Loucy (cell line): ENCODE measurements at regions not wholly inside any gene's neighbourhood (a gene's known extent, or its start where the extent isn't known, plus 50 kb on each side); places are given as distances from the start of the nearest gene placed in this dataset.

Experiments
- H2AFZ ChIP-seq: fragments of 200-600 bp; sonication (generic); 2 replicates; pipeline ENCODE4 v1.6.0; 2016; ENCODE audit warnings: antibody characterized with exemption, mild to moderate bottlenecking, low read length, moderate library complexity
- H3F3A ChIP-seq: fragments of 200-600 bp; 2 replicates; pipeline ENCODE4 v1.6.0; 2016; ENCODE audit warnings: antibody characterized with exemption, low read depth, mild to moderate bottlenecking
- H3K27me3 ChIP-seq: fragments of 200-600 bp; sonication (generic); 2 replicates; pipeline ENCODE4 v1.6.1; 2014; ENCODE audit warnings: low read length, mild to moderate bottlenecking; ENCODE audit not compliant: insufficient read depth, poor library complexity, severe bottlenecking
- H3K36me3 ChIP-seq: fragments of 200-600 bp; sonication (generic); 2 replicates; pipeline ENCODE4 v1.6.1; 2016; ENCODE audit warnings: low read length; ENCODE audit not compliant: insufficient read depth
- H3K4me1 ChIP-seq: fragments of 200-600 bp; sonication (generic); 2 replicates; pipeline ENCODE4 v1.5.1; 2014; ENCODE audit warnings: low read length, mild to moderate bottlenecking; ENCODE audit not compliant: insufficient read depth, poor library complexity, severe bottlenecking
- H3K4me2 ChIP-seq: fragments of 200-600 bp; sonication (generic); 2 replicates; pipeline ENCODE4 v1.6.0; 2014; ENCODE audit warnings: antibody characterized with exemption, low read length, low read depth, mild to moderate bottlenecking; ENCODE audit not compliant: poor library complexity, severe bottlenecking
- H3K4me3 ChIP-seq: fragments of 200-600 bp; sonication (generic); 2 replicates; pipeline ENCODE4 v1.5.1; 2014; ENCODE audit warnings: low read length, mild to moderate bottlenecking, mixed read lengths; ENCODE audit not compliant: poor library complexity, severe bottlenecking
- H3K79me2 ChIP-seq: fragments of 200-600 bp; sonication (generic); 2 replicates; pipeline ENCODE4 v1.6.1; 2014; ENCODE audit warnings: low read length; ENCODE audit not compliant: insufficient read depth
- H3K9ac ChIP-seq: fragments of 200-600 bp; sonication (generic); 2 replicates; pipeline ENCODE4 v1.6.0; 2014; ENCODE audit warnings: mild to moderate bottlenecking, low read depth, low read length, moderate library complexity; ENCODE audit not compliant: poor library complexity, severe bottlenecking
- H3K9me2 ChIP-seq: fragments of 200-600 bp; sonication (generic); replicated peaks from 2 replicates; pipeline ENCODE4 v1.6.1; 2016; ENCODE audit warnings: low read depth, low read length, mixed read lengths
- H3K9me3 ChIP-seq: fragments of 200-600 bp; sonication (generic); 2 replicates; pipeline ENCODE4 v1.6.1; 2014; ENCODE audit warnings: mild to moderate bottlenecking, antibody characterized with exemption, low read length, low read depth; ENCODE audit not compliant: insufficient read depth
- H4K20me1 ChIP-seq: fragments of 200-600 bp; sonication (generic); 2 replicates; pipeline ENCODE4 v1.6.0; 2014; ENCODE audit warnings: antibody characterized with exemption, low read length, mild to moderate bottlenecking; ENCODE audit not compliant: insufficient read depth, poor library complexity, severe bottlenecking
- EZH2phosphoT487 ChIP-seq: fragments of 200-600 bp; IDR thresholded peaks from 2 replicates; pipeline ENCODE4 v1.6.1; 2018; ENCODE audit warnings: antibody characterized with exemption, mild to moderate bottlenecking, moderate library complexity, borderline replicate concordance
- TF ChIP-seq, protein P1 (sequence below): fragments of 200-600 bp; sonication (generic); conservative IDR thresholded peaks from 2 replicates; pipeline ENCODE4 v1.5.1; 2014; ENCODE audit warnings: mild to moderate bottlenecking, antibody characterized with exemption, low read length

DNA sequence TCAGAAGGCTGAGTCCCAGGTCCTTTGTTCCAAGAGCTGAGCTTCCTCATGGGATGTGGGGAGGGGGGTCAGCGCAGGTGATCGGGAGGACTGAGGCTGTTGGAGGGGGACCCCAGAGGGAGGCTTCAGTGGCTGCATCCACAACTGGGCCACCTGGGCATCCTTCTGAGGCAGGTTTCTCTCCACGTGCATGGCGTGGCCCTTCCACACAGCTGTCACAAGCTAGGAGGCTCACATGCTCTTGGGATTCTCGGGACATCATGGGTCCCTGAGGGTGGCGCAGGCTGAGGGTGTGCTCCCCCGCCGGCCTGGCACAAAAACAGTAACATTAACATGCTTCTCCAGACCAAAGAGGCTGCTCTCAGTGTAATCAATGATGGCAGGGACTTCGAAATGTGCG, 229.6 kb upstream of the AJAP1 start:
- H3K9ac ChIP-seq = no peak overlapping the region
- no peak overlapping the region for H3K4me3 ChIP-seq
- no peaks in the 10 kb centered on the region for H3K9me2 ChIP-seq
- H2AFZ ChIP-seq = no peak overlapping the region
- no peaks in the 10 kb centered on the region for H3K4me1 ChIP-seq
- no peaks in the 10 kb centered on the region for H3K27me3 ChIP-seq
- no peaks in the 10 kb centered on the region for H4K20me1 ChIP-seq
- no peaks in the 10 kb centered on the region for H3K36me3 ChIP-seq
- no peaks in the 10 kb centered on the region for H3F3A ChIP-seq
- no peak overlapping the region for H3K4me2 ChIP-seq
- peaks cover 16% of the 10 kb centered on the region; the same call in 1 of the 2 replicates for H3K9me3 ChIP-seq
- no peaks in the 10 kb centered on the region for H3K79me2 ChIP-seq
- TF ChIP-seq, protein P1, sequence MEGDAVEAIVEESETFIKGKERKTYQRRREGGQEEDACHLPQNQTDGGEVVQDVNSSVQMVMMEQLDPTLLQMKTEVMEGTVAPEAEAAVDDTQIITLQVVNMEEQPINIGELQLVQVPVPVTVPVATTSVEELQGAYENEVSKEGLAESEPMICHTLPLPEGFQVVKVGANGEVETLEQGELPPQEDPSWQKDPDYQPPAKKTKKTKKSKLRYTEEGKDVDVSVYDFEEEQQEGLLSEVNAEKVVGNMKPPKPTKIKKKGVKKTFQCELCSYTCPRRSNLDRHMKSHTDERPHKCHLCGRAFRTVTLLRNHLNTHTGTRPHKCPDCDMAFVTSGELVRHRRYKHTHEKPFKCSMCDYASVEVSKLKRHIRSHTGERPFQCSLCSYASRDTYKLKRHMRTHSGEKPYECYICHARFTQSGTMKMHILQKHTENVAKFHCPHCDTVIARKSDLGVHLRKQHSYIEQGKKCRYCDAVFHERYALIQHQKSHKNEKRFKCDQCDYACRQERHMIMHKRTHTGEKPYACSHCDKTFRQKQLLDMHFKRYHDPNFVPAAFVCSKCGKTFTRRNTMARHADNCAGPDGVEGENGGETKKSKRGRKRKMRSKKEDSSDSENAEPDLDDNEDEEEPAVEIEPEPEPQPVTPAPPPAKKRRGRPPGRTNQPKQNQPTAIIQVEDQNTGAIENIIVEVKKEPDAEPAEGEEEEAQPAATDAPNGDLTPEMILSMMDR = no peak
- no peak for TF ChIP-seq EZH2phosphoT487

DNA sequence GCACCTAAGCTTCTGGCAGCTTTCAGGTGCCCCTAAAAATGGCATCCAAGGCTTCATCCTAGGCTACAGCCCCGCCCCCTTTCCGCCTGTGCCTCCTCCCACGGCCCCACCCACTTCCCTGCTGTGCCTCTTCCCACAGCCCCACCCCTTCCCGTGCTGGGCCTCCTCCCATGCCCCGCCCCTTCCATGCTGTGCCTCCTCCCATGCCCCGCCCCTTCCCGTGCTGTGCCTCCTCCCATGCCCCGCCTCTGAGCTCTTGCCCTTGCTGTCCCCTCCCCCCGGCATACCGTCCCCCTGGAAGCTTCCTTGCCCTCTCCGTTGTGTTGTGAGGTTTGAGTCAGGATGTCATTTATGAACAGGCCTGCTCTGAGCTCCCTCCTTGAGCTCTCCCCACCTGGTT, 228.5 kb upstream of the AJAP1 start:
- Histone ChIP-seq H3K79me2 (no peaks in the 10 kb centered on the region), H2AFZ (no peak overlapping the region), H3K4me2 (no peak overlapping the region), H3K9me3 (peaks cover 13% of the 10 kb centered on the region; the same call in 1 of the 2 replicates), H3K36me3 (no peaks in the 10 kb centered on the region), H3K4me3 (no peak overlapping the region), H3K9ac (no peak overlapping the region), H3F3A (no peaks in the 10 kb centered on the region), H3K27me3 (no peaks in the 10 kb centered on the region), H3K4me1 (no peaks in the 10 kb centered on the region), H4K20me1 (no peaks in the 10 kb centered on the region), H3K9me2 (no peaks in the 10 kb centered on the region)
- TF ChIP-seq, protein P1 = no peak
- no peak for TF ChIP-seq EZH2phosphoT487

DNA sequence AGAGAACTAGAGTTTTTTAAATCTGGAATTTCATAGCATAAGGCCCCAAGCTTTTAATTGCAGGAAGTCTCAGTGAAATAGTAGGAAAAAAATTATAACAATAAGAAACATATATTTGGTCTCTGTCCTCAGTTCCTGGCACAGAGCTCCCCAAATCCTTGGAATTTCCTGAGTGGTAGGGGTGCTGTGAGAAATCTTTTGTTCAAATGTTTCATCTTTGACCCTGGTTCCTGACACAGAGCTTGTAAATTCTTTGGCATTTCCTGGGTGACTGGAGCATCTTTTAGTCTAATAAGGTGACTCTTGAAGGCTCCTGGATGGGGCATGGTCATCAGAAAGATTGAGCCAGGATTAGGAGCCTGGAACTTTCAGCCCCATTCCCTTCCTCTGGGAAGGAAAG, 225.7 kb upstream of the AJAP1 start:
- no peak for TF ChIP-seq EZH2phosphoT487
- TF ChIP-seq, protein P1 = no peak
- no peaks in the 10 kb centered on the region for H3K4me1 ChIP-seq
- no peaks in the 10 kb centered on the region for H3F3A ChIP-seq
- H3K4me2 ChIP-seq = no peak overlapping the region
- no peaks in the 10 kb centered on the region for H3K27me3 ChIP-seq
- peaks cover 13% of the 10 kb centered on the region; the same call in 1 of the 2 replicates for H3K9me3 ChIP-seq
- no peaks in the 10 kb centered on the region for H3K9me2 ChIP-seq
- H2AFZ ChIP-seq = no peak overlapping the region
- H3K36me3 ChIP-seq = no peaks in the 10 kb centered on the region
- no peaks in the 10 kb centered on the region for H4K20me1 ChIP-seq
- H3K4me3 ChIP-seq = no peak overlapping the region
- no peak overlapping the region for H3K9ac ChIP-seq
- no peaks in the 10 kb centered on the region for H3K79me2 ChIP-seq
